A673 (cell line): ENCODE measurements at regions not wholly inside any gene's neighbourhood (a gene's known extent, or its start where the extent isn't known, plus 50 kb on each side); places are given as distances from the start of the nearest gene placed in this dataset.
A peak's percentile ranks its signal among the peaks of the same experiment; 100 is the strongest.

ENCODE experiments used
- BruUV-seq: library from RNA; stranded (reverse); fragments of 400-500 nt; replicated peaks from 2 replicates; lab custom pipeline; 2021; lab: Mats Ljungman, UMichigan
- CTCF ChIA-PET: fragments of 300-600 bp; sonication (Branson Sonifier 250); formaldehyde crosslinking; loops from one replicate; lab custom pipeline; 2022; ENCODE audit warnings: antibody characterized with exemption; lab: Charles Lee
- POLR2A ChIA-PET: fragments of 300-600 bp; sonication (Branson Sonifier 250); formaldehyde crosslinking; loops from one replicate; lab custom pipeline; 2022; ENCODE audit warnings: antibody characterized with exemption; ENCODE audit not compliant: low non-redundant PET; lab: Charles Lee
- DNase-seq: peaks from one replicate; pipeline ENCODE4 v3.0.0-alpha.2; 2015; ENCODE audit warnings: low spot score
- H3K27ac ChIP-seq: fragments of 200-600 bp; sonication (generic); 2 replicates; pipeline ENCODE4 v1.5.1; 2016; ENCODE audit warnings: mixed run types, low read depth, mild to moderate bottlenecking, mixed read lengths, antibody characterized with exemption, low read length; ENCODE audit not compliant: poor library complexity, severe bottlenecking
- H3K27me3 ChIP-seq: fragments of 200-600 bp; sonication (generic); replicated peaks from 2 replicates; pipeline ENCODE4 v1.6.1; 2017; ENCODE audit warnings: mixed run types, low read depth, mild to moderate bottlenecking, mixed read lengths, antibody characterized with exemption, low read length; ENCODE audit not compliant: insufficient read depth, poor library complexity
- H3K36me3 ChIP-seq: fragments of 200-600 bp; sonication (generic); 2 replicates; pipeline ENCODE4 v1.6.1; 2016; ENCODE audit warnings: mixed run types, mild to moderate bottlenecking, mixed read lengths, antibody characterized with exemption, low read length; ENCODE audit not compliant: insufficient read depth, poor library complexity, severe bottlenecking
- H3K4me1 ChIP-seq: fragments of 200-600 bp; sonication (generic); 2 replicates; pipeline ENCODE4 v1.6.1; 2017; ENCODE audit warnings: mixed run types, mild to moderate bottlenecking, mixed read lengths, antibody characterized with exemption, low read length; ENCODE audit not compliant: insufficient read depth, poor library complexity, severe bottlenecking
- H3K4me3 ChIP-seq: fragments of 200-600 bp; sonication (generic); 2 replicates; pipeline ENCODE4 v1.5.1; 2016; ENCODE audit warnings: low read depth, mixed run types, mild to moderate bottlenecking, mixed read lengths, low read length; ENCODE audit not compliant: poor library complexity, severe bottlenecking
- H3K9me3 ChIP-seq: fragments of 200-600 bp; sonication (generic); 2 replicates; pipeline ENCODE4 v1.6.1; 2016; ENCODE audit warnings: mixed run types, low read depth, mild to moderate bottlenecking, mixed read lengths, antibody characterized with exemption, low read length; ENCODE audit not compliant: poor library complexity, severe bottlenecking
- EZH2 ChIP-seq: fragments of 200-600 bp; sonication (generic); IDR thresholded peaks from 2 replicates; pipeline ENCODE4 v1.6.1; 2017; ENCODE audit warnings: borderline replicate concordance, low read depth, mild to moderate bottlenecking, mixed read lengths, antibody characterized with exemption, low read length; ENCODE audit not compliant: poor library complexity, severe bottlenecking
- intact Hi-C: fragments of 100-400 bp; cut with micrococcal nuclease; formaldehyde crosslinking; loops from one replicate; pipeline ENCODE4 v1.10.0; 2022; ENCODE audit not compliant: unreplicated experiment
- TF ChIP-seq, protein P1 (sequence below): fragments of 300-800, 200-600 bp; sonication (generic); conservative IDR thresholded peaks from 2 replicates; pipeline ENCODE4 v1.5.1; 2017; ENCODE audit warnings: low read depth, mild to moderate bottlenecking, antibody characterized with exemption, low read length, moderate library complexity, mixed read lengths

DNA sequence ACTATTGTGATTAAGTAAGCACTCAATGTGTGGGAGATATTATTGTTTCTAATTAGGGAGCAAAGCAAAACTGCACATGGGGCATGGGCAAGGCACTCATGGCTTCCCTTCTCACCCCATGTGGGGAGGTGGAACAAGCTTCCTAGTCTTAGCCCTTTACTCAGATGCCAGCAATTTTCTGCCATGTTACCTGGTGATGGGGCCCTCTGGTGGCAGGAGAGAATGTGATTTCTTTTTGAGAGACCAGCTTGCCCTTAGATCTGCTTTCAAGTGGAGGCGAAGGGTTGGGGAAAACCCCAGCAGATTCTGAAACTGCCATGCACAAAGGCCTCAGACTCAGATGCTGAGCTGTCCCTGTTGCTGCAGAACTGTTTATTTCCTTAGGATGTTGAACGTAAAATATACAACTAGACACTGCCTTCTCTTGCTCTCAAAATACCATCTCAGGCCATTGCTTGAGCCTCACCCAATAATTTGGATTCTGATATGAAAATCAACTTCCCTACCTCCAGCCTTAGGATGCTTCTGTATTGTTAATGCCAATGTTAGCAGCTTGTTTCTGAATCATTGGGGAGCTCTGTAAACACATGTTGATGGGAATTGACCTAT is 130.2 kb upstream of the TPRG1 start:
- no peak overlapping the region for H3K27ac ChIP-seq
- ChIA-PET POLR2A (no interaction called here), CTCF (interaction anchor here (0.9 to 1.1 kb wide), 5 partner anchors 87 to 1303 kb away, joined by 3 to 4 read pairs (median 3); no protein-coding TSS in a partner anchor)
- peaks cover 3% of the 10 kb centered on the region for H3K4me1 ChIP-seq
- no TSS peak for BruUV-seq
- intact Hi-C loops = loop anchor here (2.0 kb wide), 1 partner anchor 1299 kb away; no protein-coding TSS in a partner anchor
- H3K4me3 ChIP-seq = no peak overlapping the region
- TF ChIP-seq, protein P1, sequence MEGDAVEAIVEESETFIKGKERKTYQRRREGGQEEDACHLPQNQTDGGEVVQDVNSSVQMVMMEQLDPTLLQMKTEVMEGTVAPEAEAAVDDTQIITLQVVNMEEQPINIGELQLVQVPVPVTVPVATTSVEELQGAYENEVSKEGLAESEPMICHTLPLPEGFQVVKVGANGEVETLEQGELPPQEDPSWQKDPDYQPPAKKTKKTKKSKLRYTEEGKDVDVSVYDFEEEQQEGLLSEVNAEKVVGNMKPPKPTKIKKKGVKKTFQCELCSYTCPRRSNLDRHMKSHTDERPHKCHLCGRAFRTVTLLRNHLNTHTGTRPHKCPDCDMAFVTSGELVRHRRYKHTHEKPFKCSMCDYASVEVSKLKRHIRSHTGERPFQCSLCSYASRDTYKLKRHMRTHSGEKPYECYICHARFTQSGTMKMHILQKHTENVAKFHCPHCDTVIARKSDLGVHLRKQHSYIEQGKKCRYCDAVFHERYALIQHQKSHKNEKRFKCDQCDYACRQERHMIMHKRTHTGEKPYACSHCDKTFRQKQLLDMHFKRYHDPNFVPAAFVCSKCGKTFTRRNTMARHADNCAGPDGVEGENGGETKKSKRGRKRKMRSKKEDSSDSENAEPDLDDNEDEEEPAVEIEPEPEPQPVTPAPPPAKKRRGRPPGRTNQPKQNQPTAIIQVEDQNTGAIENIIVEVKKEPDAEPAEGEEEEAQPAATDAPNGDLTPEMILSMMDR = peak; percentile 74
- TF ChIP-seq EZH2 = no peak
- DNase-seq = peak; percentile 70
- H3K9me3 ChIP-seq = no peaks in the 10 kb centered on the region
- no peaks in the 10 kb centered on the region for H3K27me3 ChIP-seq
- no peaks in the 10 kb centered on the region for H3K36me3 ChIP-seq

DNA sequence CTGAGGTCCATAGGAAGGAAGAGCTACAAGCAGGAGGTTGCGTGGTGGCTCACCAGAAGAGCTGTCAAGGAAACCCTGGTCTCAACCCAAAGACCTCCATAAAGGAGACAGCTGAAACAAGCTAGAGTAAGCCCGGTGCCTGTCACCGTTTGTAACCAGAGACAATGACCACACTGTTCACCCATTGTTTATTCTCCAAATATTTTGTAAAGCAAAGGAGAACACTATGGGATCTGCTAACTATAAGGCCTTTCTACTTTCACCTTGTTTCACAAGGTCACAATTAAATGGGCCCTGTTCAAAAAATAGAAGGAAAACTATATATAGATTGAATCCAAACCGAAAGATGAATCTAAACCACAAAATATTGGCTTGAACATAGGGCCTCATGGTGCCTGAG is 128.9 kb upstream of the TPRG1 start:
- BruUV-seq = no TSS peak
- Histone ChIP-seq H3K27me3 (no peaks in the 10 kb centered on the region), H3K4me3 (no peak overlapping the region), H3K9me3 (no peaks in the 10 kb centered on the region), H3K27ac (no peak overlapping the region), H3K4me1 (peaks cover 3% of the 10 kb centered on the region), H3K36me3 (no peaks in the 10 kb centered on the region)
- intact Hi-C loops = no loop called here
- CTCF ChIA-PET = no interaction called here
- no peak for TF ChIP-seq EZH2
- TF ChIP-seq, protein P1 = no peak
- POLR2A ChIA-PET = no interaction called here
- DNase-seq = no peak

DNA sequence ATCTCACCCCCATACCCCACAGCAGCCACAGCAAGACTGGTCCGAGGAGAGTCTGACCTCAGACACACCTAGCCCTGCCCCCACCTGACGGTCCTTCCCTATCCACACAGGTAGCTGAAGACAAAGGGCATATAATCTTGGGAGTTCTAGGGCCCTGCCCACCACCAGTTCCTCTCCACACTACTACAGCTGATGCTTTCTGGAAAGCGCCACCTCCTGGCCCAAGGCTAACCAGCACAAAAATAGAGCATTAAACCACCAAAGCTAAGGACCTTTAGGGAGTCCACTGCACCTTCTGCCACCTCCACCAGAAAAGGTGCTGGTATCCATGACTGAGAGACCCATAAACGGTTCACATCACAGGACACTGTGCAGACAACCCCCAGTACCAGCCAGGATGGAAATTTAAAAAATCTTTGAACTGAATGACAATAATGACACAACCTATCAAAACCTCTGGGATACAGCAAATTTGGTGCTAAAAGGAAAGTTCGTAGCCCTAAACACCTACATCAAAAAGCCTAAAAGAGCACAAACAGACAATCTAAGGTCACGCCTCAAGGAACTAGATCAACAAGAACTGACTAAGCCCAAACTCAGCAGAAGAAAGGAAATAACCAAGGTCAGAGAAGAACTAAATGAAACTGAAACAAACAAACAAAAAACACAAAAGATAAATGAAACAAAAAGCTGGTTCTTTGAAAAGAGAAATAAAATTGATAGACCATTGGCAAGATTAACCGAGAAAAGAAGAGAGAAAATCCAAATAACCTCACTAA is 122.1 kb upstream of the TPRG1 start:
- CTCF ChIA-PET = no interaction called here

More for the DNA sequence above, 122.1 kb upstream of the TPRG1 start:
- intact Hi-C loops = no loop called here
- Histone ChIP-seq H3K27me3 (no peaks in the 10 kb centered on the region), H3K9me3 (no peaks in the 10 kb centered on the region), H3K27ac (no peak overlapping the region), H3K36me3 (no peaks in the 10 kb centered on the region), H3K4me1 (peaks cover 3% of the 10 kb centered on the region), H3K4me3 (no peak overlapping the region)
- DNase-seq = peak; percentile 19
- BruUV-seq = no TSS peak
- TF ChIP-seq, protein P1 = peak; percentile 46
- no peak for TF ChIP-seq EZH2
- POLR2A ChIA-PET = no interaction called here
